Loucy (cell line): ENCODE measurements at regions not wholly inside any gene's neighbourhood (a gene's known extent, or its start where the extent isn't known, plus 50 kb on each side); places are given as distances from the start of the nearest gene placed in this dataset.

ENCODE experiments used
- H2AFZ ChIP-seq: fragments of 200-600 bp; sonication (generic); 2 replicates; pipeline ENCODE4 v1.6.0; 2016; ENCODE audit warnings: antibody characterized with exemption, mild to moderate bottlenecking, low read length, moderate library complexity
- H3F3A ChIP-seq: fragments of 200-600 bp; 2 replicates; pipeline ENCODE4 v1.6.0; 2016; ENCODE audit warnings: antibody characterized with exemption, low read depth, mild to moderate bottlenecking
- H3K27me3 ChIP-seq: fragments of 200-600 bp; sonication (generic); 2 replicates; pipeline ENCODE4 v1.6.1; 2014; ENCODE audit warnings: low read length, mild to moderate bottlenecking; ENCODE audit not compliant: insufficient read depth, poor library complexity, severe bottlenecking
- H3K36me3 ChIP-seq: fragments of 200-600 bp; sonication (generic); 2 replicates; pipeline ENCODE4 v1.6.1; 2016; ENCODE audit warnings: low read length; ENCODE audit not compliant: insufficient read depth
- H3K4me1 ChIP-seq: fragments of 200-600 bp; sonication (generic); 2 replicates; pipeline ENCODE4 v1.5.1; 2014; ENCODE audit warnings: low read length, mild to moderate bottlenecking; ENCODE audit not compliant: insufficient read depth, poor library complexity, severe bottlenecking
- H3K4me2 ChIP-seq: fragments of 200-600 bp; sonication (generic); 2 replicates; pipeline ENCODE4 v1.6.0; 2014; ENCODE audit warnings: antibody characterized with exemption, low read length, low read depth, mild to moderate bottlenecking; ENCODE audit not compliant: poor library complexity, severe bottlenecking
- H3K4me3 ChIP-seq: fragments of 200-600 bp; sonication (generic); 2 replicates; pipeline ENCODE4 v1.5.1; 2014; ENCODE audit warnings: low read length, mild to moderate bottlenecking, mixed read lengths; ENCODE audit not compliant: poor library complexity, severe bottlenecking
- H3K79me2 ChIP-seq: fragments of 200-600 bp; sonication (generic); 2 replicates; pipeline ENCODE4 v1.6.1; 2014; ENCODE audit warnings: low read length; ENCODE audit not compliant: insufficient read depth
- H3K9ac ChIP-seq: fragments of 200-600 bp; sonication (generic); 2 replicates; pipeline ENCODE4 v1.6.0; 2014; ENCODE audit warnings: mild to moderate bottlenecking, low read depth, low read length, moderate library complexity; ENCODE audit not compliant: poor library complexity, severe bottlenecking
- H3K9me2 ChIP-seq: fragments of 200-600 bp; sonication (generic); replicated peaks from 2 replicates; pipeline ENCODE4 v1.6.1; 2016; ENCODE audit warnings: low read depth, low read length, mixed read lengths
- H3K9me3 ChIP-seq: fragments of 200-600 bp; sonication (generic); 2 replicates; pipeline ENCODE4 v1.6.1; 2014; ENCODE audit warnings: mild to moderate bottlenecking, antibody characterized with exemption, low read length, low read depth; ENCODE audit not compliant: insufficient read depth
- H4K20me1 ChIP-seq: fragments of 200-600 bp; sonication (generic); 2 replicates; pipeline ENCODE4 v1.6.0; 2014; ENCODE audit warnings: antibody characterized with exemption, low read length, mild to moderate bottlenecking; ENCODE audit not compliant: insufficient read depth, poor library complexity, severe bottlenecking
- CTCF ChIP-seq: fragments of 200-600 bp; sonication (generic); conservative IDR thresholded peaks from 2 replicates; pipeline ENCODE4 v1.5.1; 2014; ENCODE audit warnings: mild to moderate bottlenecking, antibody characterized with exemption, low read length
- EZH2phosphoT487 ChIP-seq: fragments of 200-600 bp; IDR thresholded peaks from 2 replicates; pipeline ENCODE4 v1.6.1; 2018; ENCODE audit warnings: antibody characterized with exemption, mild to moderate bottlenecking, moderate library complexity, borderline replicate concordance

- no peak overlapping the region for H3K4me2 ChIP-seq
- no peak for TF ChIP-seq CTCF
- TF ChIP-seq EZH2phosphoT487 = no peak
- H3K9me3 ChIP-seq = no peaks in the 10 kb centered on the region
- H3F3A ChIP-seq = no peaks in the 10 kb centered on the region
- no peaks in the 10 kb centered on the region for H3K9me2 ChIP-seq
- no peak overlapping the region for H3K4me3 ChIP-seq
- H3K9ac ChIP-seq = no peak overlapping the region
- H3K27me3 ChIP-seq = no peaks in the 10 kb centered on the region
- no peaks in the 10 kb centered on the region for H3K4me1 ChIP-seq
- H2AFZ ChIP-seq = no peak overlapping the region
- H3K36me3 ChIP-seq = no peaks in the 10 kb centered on the region
- no peaks in the 10 kb centered on the region for H4K20me1 ChIP-seq
- no peaks in the 10 kb centered on the region for H3K79me2 ChIP-seq
These were observed 56.3 kb upstream of the BMPER start for GRCh38 chr7:33849004-33849403.

- Histone ChIP-seq H3F3A (no peaks in the 10 kb centered on the region), H2AFZ (no peak overlapping the region), H4K20me1 (no peaks in the 10 kb centered on the region)
These were observed 55.3 kb upstream of the BMPER start for GRCh38 chr7:33849971-33850559.

GRCh38 chr7:33850768-33851167 lies 54.6 kb upstream of the BMPER start:
- Histone ChIP-seq H3K9me3 (no peaks in the 10 kb centered on the region), H3K27me3 (no peaks in the 10 kb centered on the region), H3K4me2 (no peak overlapping the region), H3F3A (no peaks in the 10 kb centered on the region), H3K9me2 (no peaks in the 10 kb centered on the region), H3K4me1 (no peaks in the 10 kb centered on the region), H3K79me2 (no peaks in the 10 kb centered on the region), H3K36me3 (no peaks in the 10 kb centered on the region), H4K20me1 (no peaks in the 10 kb centered on the region), H2AFZ (no peak overlapping the region), H3K4me3 (no peak overlapping the region), H3K9ac (no peak overlapping the region)
- no peak for TF ChIP-seq CTCF

More at GRCh38 chr7:33849971-33850559, 55.3 kb upstream of the BMPER start:
- Histone ChIP-seq H3K27me3 (no peaks in the 10 kb centered on the region), H3K4me2 (no peak overlapping the region), H3K9me3 (no peaks in the 10 kb centered on the region), H3K4me1 (no peaks in the 10 kb centered on the region), H3K79me2 (no peaks in the 10 kb centered on the region), H3K36me3 (no peaks in the 10 kb centered on the region), H3K4me3 (no peak overlapping the region), H3K9me2 (no peaks in the 10 kb centered on the region), H3K9ac (no peak overlapping the region)
- TF ChIP-seq EZH2phosphoT487 = no peak
- TF ChIP-seq CTCF = no peak
